Panc1 (cell line): ENCODE measurements at regions not wholly inside any gene's neighbourhood (a gene's known extent, or its start where the extent isn't known, plus 50 kb on each side); places are given as distances from the start of the nearest gene placed in this dataset.

Source experiments
- ATAC-seq: fragments of 200-7000 bp; cut with Tn5 transposase; 2 replicates; pipeline ENCODE4 v1.9.1; 2020; ENCODE audit warnings: mild to moderate bottlenecking, moderate library complexity
- BruUV-seq: library from RNA; stranded (reverse); fragments of 400-500 nt; replicated peaks from 2 replicates; lab custom pipeline; 2021; lab: Mats Ljungman, UMichigan
- CTCF ChIA-PET: fragments of 300-600 bp; sonication (Branson Sonifier 250); formaldehyde crosslinking; loops from one replicate; lab custom pipeline; 2022; ENCODE audit warnings: antibody characterized with exemption; lab: Charles Lee
- POLR2A ChIA-PET: fragments of 300-600 bp; sonication (Branson Sonifier 250); formaldehyde crosslinking; loops from one replicate; lab custom pipeline; 2022; ENCODE audit warnings: antibody characterized with exemption; lab: Charles Lee
- DNase-seq: peaks from one replicate; pipeline ENCODE4 v3.0.0-alpha.2; 2010; ENCODE audit warnings: low read depth, low spot score
- H3K27ac ChIP-seq: 2 replicates; pipeline ENCODE4 v1.5.1; 2011; ENCODE audit warnings: mild to moderate bottlenecking, low read length, inconsistent platforms
- H3K27me3 ChIP-seq: fragments of 200-500 bp; sonication (Bioruptor generic); 2 replicates; pipeline ENCODE4 v1.6.0; 2014; ENCODE audit warnings: low read length, inconsistent platforms; ENCODE audit not compliant: control insufficient read depth, insufficient read depth
- H3K36me3 ChIP-seq: fragments of 200-500 bp; sonication (Bioruptor generic); 2 replicates; pipeline ENCODE4 v1.5.1; 2014; ENCODE audit warnings: inconsistent platforms, mild to moderate bottlenecking, low read length, moderate library complexity; ENCODE audit not compliant: control insufficient read depth, insufficient read depth
- H3K4me1 ChIP-seq: 2 replicates; pipeline ENCODE4 v1.5.1; 2011; ENCODE audit warnings: inconsistent platforms, mild to moderate bottlenecking, low read length, moderate library complexity; ENCODE audit not compliant: control insufficient read depth, insufficient read depth
- H3K4me3 ChIP-seq, 2 experiments: 2 replicates each; pipeline ENCODE4 v1.5.1; 2011 to 2012; ENCODE audit warnings: low read depth in 2 of 2, low read length in 2 of 2, mild to moderate bottlenecking in 2 of 2, inconsistent platforms in 1 of 2, moderate library complexity in 1 of 2
- H3K9me3 ChIP-seq: fragments of 200-500 bp; sonication (Bioruptor generic); 2 replicates; pipeline ENCODE4 v1.5.1; 2014; ENCODE audit warnings: low read depth, mild to moderate bottlenecking, inconsistent platforms, low read length, moderate library complexity; ENCODE audit not compliant: control insufficient read depth, insufficient read depth
- POLR2AphosphoS5 ChIP-seq: IDR thresholded peaks from 2 replicates; pipeline ENCODE4 v1.6.1; 2012; ENCODE audit warnings: mild to moderate bottlenecking, low read depth, low read length, moderate library complexity
- SIN3A ChIP-seq: IDR thresholded peaks from 2 replicates; pipeline ENCODE4 v1.6.1; 2012; ENCODE audit warnings: low read depth, mild to moderate bottlenecking, low read length, moderate library complexity, borderline replicate concordance; ENCODE audit not compliant: insufficient read depth
- TCF7L2 ChIP-seq: IDR thresholded peaks from 2 replicates; pipeline ENCODE4 v1.6.1; 2011; ENCODE audit warnings: mild to moderate bottlenecking, low read depth, low read length, inconsistent platforms
- in situ Hi-C: cut with HindIII; loops from 2 replicates; pipeline ENCODE4 v1.10.0; 2016; ENCODE audit warnings: low sequenced_read_pairs, low pct_unique_long_range_greater_than_20kb
- intact Hi-C: fragments of 100-400 bp; cut with micrococcal nuclease; formaldehyde crosslinking; loops from one replicate; pipeline ENCODE4 v1.10.0; 2022; ENCODE audit not compliant: unreplicated experiment
- TF ChIP-seq, protein P1 (sequence below): fragments of 450-650 bp; IDR thresholded peaks from 2 replicates; pipeline ENCODE4 v1.5.1; 2017; ENCODE audit warnings: mild to moderate bottlenecking
- TF ChIP-seq, protein P2 (sequence below), 2 experiments: IDR thresholded peaks; 2 replicates each; pipeline ENCODE4 v1.6.1; 2011 to 2012; ENCODE audit warnings: low read depth in 2 of 2, control low read depth in 1 of 2, low read length in 1 of 2, mild to moderate bottlenecking in 1 of 2, moderate library complexity in 1 of 2; ENCODE audit not compliant: insufficient read depth in 1 of 2

DNA sequence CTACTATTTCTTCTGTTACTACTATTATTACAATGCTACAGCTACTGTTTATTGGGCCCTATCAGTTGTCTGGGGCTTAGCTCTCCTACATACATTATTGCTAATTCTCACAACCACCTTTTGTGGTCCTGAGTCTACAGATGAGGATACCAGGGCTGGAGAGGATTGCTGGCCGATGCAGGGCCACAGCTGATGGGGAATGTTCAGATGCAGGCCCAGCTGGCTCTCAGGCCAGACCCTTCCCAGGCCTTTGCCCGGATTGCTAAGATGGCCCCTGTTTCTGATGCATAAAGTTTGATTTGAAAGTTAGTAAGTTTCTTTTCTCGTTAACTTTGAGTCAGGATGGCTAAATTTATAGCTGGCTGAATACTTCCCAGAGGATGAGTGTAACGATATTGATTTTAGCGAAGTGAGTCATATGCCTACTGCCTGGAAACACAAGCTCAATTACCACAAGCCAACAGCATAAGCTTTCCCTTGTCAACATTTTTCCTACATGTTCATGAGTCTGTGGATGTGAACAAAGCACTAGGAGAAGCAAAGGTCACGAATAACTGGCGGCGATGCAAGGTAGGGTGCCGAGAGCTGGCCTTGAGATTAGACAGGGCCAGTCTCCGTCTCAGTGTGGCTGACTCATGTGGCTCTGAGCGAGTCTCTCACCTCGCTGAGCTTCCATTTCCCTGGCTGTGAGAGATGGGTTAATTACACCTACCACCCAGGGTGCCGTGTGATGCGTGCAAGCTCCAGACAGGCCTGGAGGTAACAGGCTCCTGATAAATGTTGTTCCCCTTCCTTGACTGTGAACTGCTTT, 111.0 kb downstream of the BEGAIN start:
- Histone ChIP-seq H3K27me3 (no peaks in the 10 kb centered on the region), H3K27ac (peak overlapping the region; percentile 88), H3K4me3 (peak overlapping the region in 1 of 2 experiments; percentile 24; a peak in 2 of 4 replicates), H3K9me3 (no peaks in the 10 kb centered on the region), H3K4me1 (peaks cover 44% of the 10 kb centered on the region), H3K36me3 (no peaks in the 10 kb centered on the region)
- BruUV-seq = no TSS peak
- peak; percentile 88 for DNase-seq
- TF ChIP-seq, protein P1, sequence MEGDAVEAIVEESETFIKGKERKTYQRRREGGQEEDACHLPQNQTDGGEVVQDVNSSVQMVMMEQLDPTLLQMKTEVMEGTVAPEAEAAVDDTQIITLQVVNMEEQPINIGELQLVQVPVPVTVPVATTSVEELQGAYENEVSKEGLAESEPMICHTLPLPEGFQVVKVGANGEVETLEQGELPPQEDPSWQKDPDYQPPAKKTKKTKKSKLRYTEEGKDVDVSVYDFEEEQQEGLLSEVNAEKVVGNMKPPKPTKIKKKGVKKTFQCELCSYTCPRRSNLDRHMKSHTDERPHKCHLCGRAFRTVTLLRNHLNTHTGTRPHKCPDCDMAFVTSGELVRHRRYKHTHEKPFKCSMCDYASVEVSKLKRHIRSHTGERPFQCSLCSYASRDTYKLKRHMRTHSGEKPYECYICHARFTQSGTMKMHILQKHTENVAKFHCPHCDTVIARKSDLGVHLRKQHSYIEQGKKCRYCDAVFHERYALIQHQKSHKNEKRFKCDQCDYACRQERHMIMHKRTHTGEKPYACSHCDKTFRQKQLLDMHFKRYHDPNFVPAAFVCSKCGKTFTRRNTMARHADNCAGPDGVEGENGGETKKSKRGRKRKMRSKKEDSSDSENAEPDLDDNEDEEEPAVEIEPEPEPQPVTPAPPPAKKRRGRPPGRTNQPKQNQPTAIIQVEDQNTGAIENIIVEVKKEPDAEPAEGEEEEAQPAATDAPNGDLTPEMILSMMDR = no peak
- TF ChIP-seq SIN3A (no peak), TCF7L2 (peak; percentile 56)
- ChIA-PET CTCF (interaction anchor here (0.9 to 1.5 kb wide), 6 partner anchors 37 to 170 kb away, joined by 3 to 7 read pairs (median 3); no protein-coding TSS in a partner anchor), POLR2A (no interaction called here)
- intact Hi-C loops (no loop called here), in situ Hi-C loops (no loop called here)
- peak; percentile 91 for ATAC-seq

DNA sequence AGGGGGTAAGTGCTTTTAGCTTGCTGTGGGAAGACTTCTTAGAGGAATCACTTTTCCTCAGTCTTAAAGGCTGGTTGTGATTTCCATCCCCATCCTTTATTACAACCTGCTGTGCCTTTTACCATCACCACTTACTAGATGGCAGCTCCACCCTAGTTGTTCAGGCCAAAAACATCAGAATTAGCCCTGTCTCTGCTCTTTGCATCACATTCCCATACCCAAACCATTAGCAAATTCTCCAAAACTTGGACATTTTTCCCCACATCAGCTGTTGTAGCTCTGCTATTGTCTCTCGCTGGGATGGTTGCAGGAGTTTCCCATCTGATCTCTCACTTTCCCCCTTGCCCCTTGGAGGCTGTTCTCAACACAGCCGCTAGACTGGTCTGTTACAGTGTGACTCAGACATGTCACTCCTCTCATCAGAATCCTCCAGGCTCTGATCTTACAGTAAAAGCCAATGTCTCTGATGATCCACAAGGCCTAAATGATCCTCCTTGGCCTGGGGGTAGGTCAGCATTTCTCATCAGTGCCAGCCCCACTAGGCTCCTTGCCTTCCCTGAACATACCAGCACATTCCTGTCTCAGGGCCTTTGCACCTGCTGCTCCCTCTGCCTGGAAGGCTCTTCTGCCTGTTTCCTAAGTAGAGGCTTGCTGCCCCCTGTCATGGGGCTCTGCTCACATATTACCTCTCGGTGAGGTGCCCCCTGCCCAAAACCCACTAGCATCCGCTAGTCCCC, 102.5 kb downstream of the BEGAIN start:
- in situ Hi-C loops (no loop called here), intact Hi-C loops (no loop called here)
- TF ChIP-seq POLR2AphosphoS5 (no peak), SIN3A (no peak), TCF7L2 (no peak)
- TF ChIP-seq, protein P2, sequence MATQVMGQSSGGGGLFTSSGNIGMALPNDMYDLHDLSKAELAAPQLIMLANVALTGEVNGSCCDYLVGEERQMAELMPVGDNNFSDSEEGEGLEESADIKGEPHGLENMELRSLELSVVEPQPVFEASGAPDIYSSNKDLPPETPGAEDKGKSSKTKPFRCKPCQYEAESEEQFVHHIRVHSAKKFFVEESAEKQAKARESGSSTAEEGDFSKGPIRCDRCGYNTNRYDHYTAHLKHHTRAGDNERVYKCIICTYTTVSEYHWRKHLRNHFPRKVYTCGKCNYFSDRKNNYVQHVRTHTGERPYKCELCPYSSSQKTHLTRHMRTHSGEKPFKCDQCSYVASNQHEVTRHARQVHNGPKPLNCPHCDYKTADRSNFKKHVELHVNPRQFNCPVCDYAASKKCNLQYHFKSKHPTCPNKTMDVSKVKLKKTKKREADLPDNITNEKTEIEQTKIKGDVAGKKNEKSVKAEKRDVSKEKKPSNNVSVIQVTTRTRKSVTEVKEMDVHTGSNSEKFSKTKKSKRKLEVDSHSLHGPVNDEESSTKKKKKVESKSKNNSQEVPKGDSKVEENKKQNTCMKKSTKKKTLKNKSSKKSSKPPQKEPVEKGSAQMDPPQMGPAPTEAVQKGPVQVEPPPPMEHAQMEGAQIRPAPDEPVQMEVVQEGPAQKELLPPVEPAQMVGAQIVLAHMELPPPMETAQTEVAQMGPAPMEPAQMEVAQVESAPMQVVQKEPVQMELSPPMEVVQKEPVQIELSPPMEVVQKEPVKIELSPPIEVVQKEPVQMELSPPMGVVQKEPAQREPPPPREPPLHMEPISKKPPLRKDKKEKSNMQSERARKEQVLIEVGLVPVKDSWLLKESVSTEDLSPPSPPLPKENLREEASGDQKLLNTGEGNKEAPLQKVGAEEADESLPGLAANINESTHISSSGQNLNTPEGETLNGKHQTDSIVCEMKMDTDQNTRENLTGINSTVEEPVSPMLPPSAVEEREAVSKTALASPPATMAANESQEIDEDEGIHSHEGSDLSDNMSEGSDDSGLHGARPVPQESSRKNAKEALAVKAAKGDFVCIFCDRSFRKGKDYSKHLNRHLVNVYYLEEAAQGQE (IDR thresholded peaks at IDR 0.05; ENCODE audit: insufficient read depth in 1 of 2, low read depth in 2 of 2, low read length in 1 of 2) = no peak
- TF ChIP-seq, protein P1 = no peak
- POLR2A ChIA-PET = no interaction called here
- H3K27me3 ChIP-seq = no peaks in the 10 kb centered on the region
- CTCF ChIA-PET = no interaction called here
- ATAC-seq = no peak
- H3K36me3 ChIP-seq = no peaks in the 10 kb centered on the region
- H3K9me3 ChIP-seq = no peaks in the 10 kb centered on the region
- BruUV-seq = no TSS peak
- no peak overlapping the region for H3K4me3 ChIP-seq
- H3K4me1 ChIP-seq = no peaks in the 10 kb centered on the region
- no peak overlapping the region for H3K27ac ChIP-seq
- no peak for DNase-seq
